HG03175 (cell line): ENCODE measurements at regions not wholly inside any gene's neighbourhood (a gene's known extent, or its start where the extent isn't known, plus 50 kb on each side); places are given as distances from the start of the nearest gene placed in this dataset.
"Not testable (repeated sequence)": the region's sequence is repeated elsewhere in the genome, so short reads cannot be mapped to it uniquely, and the experiment has no call there.

Experiments
- ATAC-seq: cut with Tn5 transposase; IDR thresholded peaks from one replicate; pipeline ENCODE4 v1.9.1; 2021; ENCODE audit warnings: mild to moderate bottlenecking, moderate library complexity; ENCODE audit not compliant: unreplicated experiment

- ATAC-seq = no peak
Observed at GRCh38 chr14:66242001-66242400, 244.2 kb upstream of the CCDC196 start.

GRCh38 chr14:66244834-66245233 lies 241.3 kb upstream of the CCDC196 start:
- ATAC-seq = no peak

GRCh38 chr14:66247662-66248193 lies 238.4 kb upstream of the CCDC196 start:
- no peak for ATAC-seq

GRCh38 chr14:66248256-66248655 lies 237.9 kb upstream of the CCDC196 start:
- ATAC-seq = no peak

GRCh38 chr14:66249544-66249943 lies 236.6 kb upstream of the CCDC196 start:
- no peak for ATAC-seq

- no peak for ATAC-seq
Observed at GRCh38 chr14:66254038-66254437, 232.1 kb upstream of the CCDC196 start.

GRCh38 chr14:66268802-66269334 lies 217.3 kb upstream of the CCDC196 start:
- ATAC-seq = no peak

- no peak for ATAC-seq
Observed at GRCh38 chr14:66272221-66272620, 213.9 kb upstream of the CCDC196 start.

GRCh38 chr14:66273261-66273832 lies 212.8 kb upstream of the CCDC196 start:
- no peak for ATAC-seq

GRCh38 chr14:66278418-66278817 lies 207.8 kb upstream of the CCDC196 start:
- not testable (repeated sequence) for ATAC-seq

GRCh38 chr14:66281036-66281776 lies 205.0 kb upstream of the CCDC196 start:
- ATAC-seq = no peak

GRCh38 chr14:66284346-66284745 lies 201.8 kb upstream of the CCDC196 start:
- ATAC-seq = no peak

GRCh38 chr14:66288511-66288910 lies 197.7 kb upstream of the CCDC196 start:
- no peak for ATAC-seq

GRCh38 chr14:66291756-66292155 lies 194.4 kb upstream of the CCDC196 start:
- no peak for ATAC-seq

- no peak for ATAC-seq
Observed at GRCh38 chr14:66293533-66294105, 192.6 kb upstream of the CCDC196 start.

- no peak for ATAC-seq
Observed at GRCh38 chr14:66295386-66295785, 190.8 kb upstream of the CCDC196 start.

- ATAC-seq = no peak
Observed at GRCh38 chr14:66300886-66301285, 185.3 kb upstream of the CCDC196 start.

GRCh38 chr14:66306101-66306500 lies 180.1 kb upstream of the CCDC196 start:
- no peak for ATAC-seq

- no peak for ATAC-seq
Observed at GRCh38 chr14:66311058-66311457, 175.1 kb upstream of the CCDC196 start.

GRCh38 chr14:66311990-66312389 lies 174.2 kb upstream of the CCDC196 start:
- no peak for ATAC-seq

GRCh38 chr14:66312451-66312850 lies 173.7 kb upstream of the CCDC196 start:
- no peak for ATAC-seq

- no peak for ATAC-seq
Observed at GRCh38 chr14:66315098-66315497, 171.1 kb upstream of the CCDC196 start.
